CD4-positive, alpha-beta T cell (primary cell): ENCODE measurements at regions not wholly inside any gene's neighbourhood (a gene's known extent, or its start where the extent isn't known, plus 50 kb on each side); places are given as distances from the start of the nearest gene placed in this dataset.

Source experiments
- ATAC-seq: fragments of 200-7000 bp; cut with Tn5 transposase; one replicate; pipeline ENCODE4 v1.10.0; 2022; ENCODE audit warnings: mild to moderate bottlenecking; ENCODE audit not compliant: poor library complexity
- CTCF ChIA-PET: fragments of 350-600 bp; sonication (Branson Sonifier 250); formaldehyde crosslinking; loops from one replicate; lab custom pipeline; 2021; ENCODE audit warnings: antibody characterized with exemption, inconsistent platforms; lab: Charles Lee
- POLR2A ChIA-PET: fragments of 350-600 bp; sonication (Branson Sonifier 250); formaldehyde crosslinking; loops from one replicate; lab custom pipeline; 2021; ENCODE audit warnings: antibody characterized with exemption, inconsistent platforms; lab: Charles Lee
- DNase-seq, 14 experiments: peaks; one replicate each; pipeline ENCODE4 v3.0.0-alpha.2; 2013 to 2020; ENCODE audit warnings: mixed read lengths in 2 of 14
- H3K27ac ChIP-seq, 2 donors: one replicate each; pipeline versions ENCODE4 v1.5.1 to v1.7.0; 2013; ENCODE audit warnings: low read length in 2 of 2, low read depth in 1 of 2, mild to moderate bottlenecking in 1 of 2
- H3K27me3 ChIP-seq, 2 experiments: 1 replicate in 1 of 2; 2 replicates in 1 of 2; pipeline versions ENCODE4 v1.6.1 to v1.7.0; 2013; ENCODE audit warnings: low read length in 2 of 2, control low read depth in 1 of 2, mild to moderate bottlenecking in 1 of 2, moderate library complexity in 1 of 2; ENCODE audit not compliant: insufficient read depth in 2 of 2, control insufficient read depth in 1 of 2
- H3K36me3 ChIP-seq: one replicate; pipeline ENCODE4 v1.6.1; 2013; ENCODE audit warnings: low read length, control low read depth; ENCODE audit not compliant: insufficient read depth
- H3K4me1 ChIP-seq: one replicate; pipeline ENCODE4 v1.6.1; 2013; ENCODE audit warnings: low read length, control low read depth; ENCODE audit not compliant: insufficient read depth
- H3K4me3 ChIP-seq: one replicate; pipeline ENCODE4 v1.5.1; 2013; ENCODE audit warnings: mild to moderate bottlenecking, low read length, moderate library complexity
- H3K9me3 ChIP-seq, 2 experiments: 1 replicate in 1 of 2; 2 replicates in 1 of 2; pipeline versions ENCODE4 v1.6.1 to v1.7.0; 2013; ENCODE audit warnings: low read length in 2 of 2, mild to moderate bottlenecking in 2 of 2, control low read depth in 1 of 2, moderate library complexity in 1 of 2; ENCODE audit not compliant: control insufficient read depth in 1 of 2, insufficient read depth in 1 of 2
- H3K27ac Mint-ChIP-seq: one replicate; pipeline ENCODE4 v1.8.0; 2020; ENCODE audit warnings: mixed read lengths
- H3K27me3 Mint-ChIP-seq: one replicate; pipeline ENCODE4 v1.8.0; 2021; ENCODE audit warnings: mixed read lengths
- H3K36me3 Mint-ChIP-seq: one replicate; pipeline ENCODE4 v1.8.0; 2021; ENCODE audit warnings: low read depth, mixed read lengths
- H3K4me1 Mint-ChIP-seq: one replicate; pipeline ENCODE4 v1.8.0; 2021; ENCODE audit warnings: low read depth, mixed read lengths
- H3K4me3 Mint-ChIP-seq: one replicate; pipeline ENCODE4 v1.8.0; 2020; ENCODE audit warnings: mild to moderate bottlenecking, mixed read lengths
- H3K9me3 Mint-ChIP-seq: one replicate; pipeline ENCODE4 v1.8.0; 2020; ENCODE audit warnings: mixed read lengths
- intact Hi-C, 2 experiments: fragments of 100-400 bp; cut with DNase I in 1 of 2; cut with micrococcal nuclease in 1 of 2; formaldehyde crosslinking; loops; one replicate each; pipeline versions ENCODE4 v1.15.1 to v1.9.0; 2023 to 2025; cut with DNase I, micrococcal nuclease
- TF ChIP-seq, protein P1 (sequence below): fragments of 200-600 bp; IDR thresholded peaks from one replicate; pipeline ENCODE4 v1.8.0; 2022; ENCODE audit warnings: antibody characterized with exemption, mild to moderate bottlenecking

DNA sequence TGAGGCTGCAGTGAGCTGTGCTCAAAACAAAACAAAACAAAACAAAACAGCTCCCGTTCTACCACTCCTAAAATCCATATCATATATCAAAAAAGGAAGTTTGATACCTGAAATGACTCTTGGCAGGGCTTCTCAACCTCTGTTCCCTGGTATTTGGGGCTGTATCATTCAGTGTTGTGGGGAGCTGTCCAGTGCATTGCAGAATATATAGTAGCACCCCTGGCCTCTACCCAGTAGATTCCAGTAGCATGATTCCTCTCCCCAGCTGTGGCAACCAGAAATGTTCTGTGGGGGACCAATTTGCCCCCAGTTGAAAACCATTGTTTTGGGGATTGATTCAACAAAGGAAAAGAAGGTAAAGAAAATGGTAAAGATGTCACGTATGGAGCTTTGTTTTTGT, 238.9 kb downstream of the PRL start:
- Mint-ChIP-seq H3K9me3 (no peaks in the 10 kb centered on the region), H3K4me3 (no peak overlapping the region), H3K4me1 (peaks cover 20% of the 10 kb centered on the region), H3K27ac (no peak overlapping the region), H3K36me3 (no peaks in the 10 kb centered on the region), H3K27me3 (no peaks in the 10 kb centered on the region)
- intact Hi-C loops, result no loop called here
- Histone ChIP-seq H3K27me3 (no peaks in the 10 kb centered on the region), H3K27ac (no peak overlapping the region), H3K4me1 (peaks cover 4% of the 10 kb centered on the region), H3K36me3 (no peaks in the 10 kb centered on the region), H3K9me3 (peaks cover 0 to 7% of the 10 kb centered on the region in 2 experiments), H3K4me3 (no peak overlapping the region)
- DNase-seq (no peak), ATAC-seq (no peak)
- ChIA-PET CTCF (no interaction called here), POLR2A (no interaction called here)
- TF ChIP-seq, protein P1, sequence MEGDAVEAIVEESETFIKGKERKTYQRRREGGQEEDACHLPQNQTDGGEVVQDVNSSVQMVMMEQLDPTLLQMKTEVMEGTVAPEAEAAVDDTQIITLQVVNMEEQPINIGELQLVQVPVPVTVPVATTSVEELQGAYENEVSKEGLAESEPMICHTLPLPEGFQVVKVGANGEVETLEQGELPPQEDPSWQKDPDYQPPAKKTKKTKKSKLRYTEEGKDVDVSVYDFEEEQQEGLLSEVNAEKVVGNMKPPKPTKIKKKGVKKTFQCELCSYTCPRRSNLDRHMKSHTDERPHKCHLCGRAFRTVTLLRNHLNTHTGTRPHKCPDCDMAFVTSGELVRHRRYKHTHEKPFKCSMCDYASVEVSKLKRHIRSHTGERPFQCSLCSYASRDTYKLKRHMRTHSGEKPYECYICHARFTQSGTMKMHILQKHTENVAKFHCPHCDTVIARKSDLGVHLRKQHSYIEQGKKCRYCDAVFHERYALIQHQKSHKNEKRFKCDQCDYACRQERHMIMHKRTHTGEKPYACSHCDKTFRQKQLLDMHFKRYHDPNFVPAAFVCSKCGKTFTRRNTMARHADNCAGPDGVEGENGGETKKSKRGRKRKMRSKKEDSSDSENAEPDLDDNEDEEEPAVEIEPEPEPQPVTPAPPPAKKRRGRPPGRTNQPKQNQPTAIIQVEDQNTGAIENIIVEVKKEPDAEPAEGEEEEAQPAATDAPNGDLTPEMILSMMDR, result no peak

GRCh38 chr6:22059126-22059525, 237.7 kb downstream of the PRL start:
- Mint-ChIP-seq H3K4me1 (peaks cover 19% of the 10 kb centered on the region), H3K27ac (no peak overlapping the region), H3K4me3 (no peak overlapping the region), H3K36me3 (no peaks in the 10 kb centered on the region), H3K9me3 (no peaks in the 10 kb centered on the region), H3K27me3 (no peaks in the 10 kb centered on the region)
- ATAC-seq, result no peak
- peaks cover 0 to 10% of the 10 kb centered on the region in 2 experiments for H3K9me3 ChIP-seq
- H3K36me3 ChIP-seq, result no peaks in the 10 kb centered on the region
- intact Hi-C loops, result no loop called here
- no peak overlapping the region for H3K27ac ChIP-seq
- no peak overlapping the region for H3K4me3 ChIP-seq
- CTCF ChIA-PET, result no interaction called here
- peaks cover 9% of the 10 kb centered on the region for H3K4me1 ChIP-seq
- TF ChIP-seq, protein P1, result no peak
- H3K27me3 ChIP-seq, result no peaks in the 10 kb centered on the region
- POLR2A ChIA-PET, result no interaction called here
- DNase-seq, result no peak

DNA sequence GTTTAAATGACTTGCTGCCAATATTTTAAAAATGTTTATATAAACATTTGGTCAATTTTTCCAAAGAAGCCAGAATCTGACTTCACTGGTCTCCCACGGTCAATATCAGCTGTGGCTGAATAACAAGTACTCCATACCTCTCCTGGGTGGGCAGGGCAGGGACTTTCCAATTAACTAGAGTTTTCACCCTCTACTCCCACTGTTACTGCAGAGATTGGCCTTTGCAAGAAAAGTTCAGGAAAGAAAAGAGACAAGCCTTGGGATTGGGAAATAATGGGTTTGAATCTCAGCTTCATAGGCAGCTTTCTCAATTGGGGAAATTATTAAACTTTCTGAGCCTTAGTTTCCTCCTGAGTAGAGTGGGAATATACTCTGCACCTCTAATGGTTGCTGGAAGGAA, 236.9 kb downstream of the PRL start:
- no peak overlapping the region for H3K27ac Mint-ChIP-seq
- H3K4me3 Mint-ChIP-seq, result no peak overlapping the region
- intact Hi-C loops, result loop anchor here in 1 of 2 experiments (5.0 kb wide), 1 partner anchor 33 kb away; no protein-coding TSS in a partner anchor
- CTCF ChIA-PET, result no interaction called here
- ATAC-seq, result no peak
- H3K9me3 ChIP-seq, result peaks cover 0 to 10% of the 10 kb centered on the region in 2 experiments
- no peaks in the 10 kb centered on the region for H3K36me3 Mint-ChIP-seq
- no peak overlapping the region for H3K27ac ChIP-seq
- H3K36me3 ChIP-seq, result no peaks in the 10 kb centered on the region
- peaks cover 9% of the 10 kb centered on the region for H3K4me1 ChIP-seq
- POLR2A ChIA-PET, result no interaction called here
- peaks cover 19% of the 10 kb centered on the region for H3K4me1 Mint-ChIP-seq
- DNase-seq, result no peak
- H3K4me3 ChIP-seq, result no peak overlapping the region
- no peaks in the 10 kb centered on the region for H3K27me3 Mint-ChIP-seq
- H3K27me3 ChIP-seq, result no peaks in the 10 kb centered on the region
- no peaks in the 10 kb centered on the region for H3K9me3 Mint-ChIP-seq
- TF ChIP-seq, protein P1, result no peak
